GM12865 (cell line): ENCODE measurements at regions not wholly inside any gene's neighbourhood (a gene's known extent, or its start where the extent isn't known, plus 50 kb on each side); places are given as distances from the start of the nearest gene placed in this dataset.

Experiments used
- DNase-seq: peaks from one replicate; pipeline ENCODE4 v3.0.0; 2010; ENCODE audit warnings: low read depth
- H3K4me3 ChIP-seq: 2 replicates; pipeline ENCODE4 v1.5.1; 2011; ENCODE audit warnings: mild to moderate bottlenecking, low read depth, low read length, control low read depth
- CTCF ChIP-seq: IDR thresholded peaks from 2 replicates; pipeline ENCODE4 v1.5.1; 2011; ENCODE audit warnings: low read length, control low read depth, low read depth, inconsistent platforms; ENCODE audit not compliant: insufficient read depth; ENCODE audit errors: missing control alignments

DNA sequence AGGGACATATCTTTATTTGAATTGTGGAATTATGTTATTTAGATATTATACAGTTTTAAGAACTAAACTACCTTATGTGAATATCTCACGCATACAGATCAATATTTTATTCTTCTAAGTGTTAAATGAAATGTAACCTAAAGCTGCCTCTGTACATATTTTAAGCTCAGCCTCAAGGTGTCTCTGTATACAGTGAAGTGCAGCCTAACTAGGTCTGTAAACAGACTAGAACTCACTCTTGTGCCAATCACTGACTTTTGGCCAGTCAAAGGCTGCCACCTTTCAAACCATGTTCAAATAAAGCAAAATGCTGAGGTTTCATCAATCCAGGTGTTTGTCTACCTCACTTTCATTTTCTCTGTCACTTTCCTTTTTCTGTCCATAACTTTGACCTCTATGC lies 1074.5 kb upstream of the PRKX start:
- DNase-seq, result no peak
- H3K4me3 ChIP-seq, result no peak overlapping the region
- TF ChIP-seq CTCF, result no peak

DNA sequence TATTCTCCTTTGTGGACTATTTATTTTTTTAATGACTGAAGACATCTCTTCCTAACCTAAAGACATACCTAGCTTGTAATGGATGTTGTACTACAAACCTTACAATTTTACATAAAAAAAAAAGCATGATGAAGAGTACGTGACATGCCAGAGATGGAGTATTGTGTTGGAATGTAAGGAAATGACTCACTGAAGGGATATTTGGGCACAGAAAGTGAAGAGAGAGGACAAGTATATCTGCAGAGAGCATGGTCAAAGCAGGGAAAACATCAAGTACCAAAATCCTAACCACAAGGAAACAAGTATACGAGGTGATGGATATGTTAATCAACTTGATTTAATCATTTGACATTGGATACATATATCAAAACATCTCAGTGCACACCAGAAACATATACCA lies 1051.4 kb upstream of the PRKX start:
- H3K4me3 ChIP-seq, result no peak overlapping the region
- TF ChIP-seq CTCF, result no peak
- no peak for DNase-seq

GRCh38 chrX:4762196-4762595 lies 1048.7 kb upstream of the PRKX start:
- H3K4me3 ChIP-seq, result no peak overlapping the region
- TF ChIP-seq CTCF, result no peak
- no peak for DNase-seq

GRCh38 chrX:4754878-4755604 lies 1041.6 kb upstream of the PRKX start:
- no peak for TF ChIP-seq CTCF
- no peak overlapping the region for H3K4me3 ChIP-seq
- peak; percentile 1 for DNase-seq

GRCh38 chrX:4741024-4741423 lies 1027.6 kb upstream of the PRKX start:
- DNase-seq, result no peak
- TF ChIP-seq CTCF, result no peak
- no peak overlapping the region for H3K4me3 ChIP-seq

DNA sequence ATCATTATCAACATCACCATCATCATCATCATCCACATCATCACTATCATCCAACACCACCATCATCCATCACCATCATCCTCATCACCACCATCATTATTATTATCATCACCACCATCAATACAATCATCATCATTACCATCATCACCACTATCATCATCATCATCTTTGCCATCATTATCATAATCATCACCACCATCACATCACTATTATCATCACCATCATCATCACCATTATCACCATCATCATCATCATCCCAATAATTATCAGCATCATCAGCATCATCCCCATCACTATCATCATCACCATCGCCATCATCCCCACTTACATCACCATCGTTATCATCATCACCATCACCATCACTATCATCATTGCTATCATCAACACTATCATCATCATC lies 1021.9 kb upstream of the PRKX start:
- no peak overlapping the region for H3K4me3 ChIP-seq
- no peak for TF ChIP-seq CTCF
- no peak for DNase-seq
